Lung (tissue), 11 donors: ENCODE measurements at regions not wholly inside any gene's neighbourhood (a gene's known extent, or its start where the extent isn't known, plus 50 kb on each side); places are given as distances from the start of the nearest gene placed in this dataset.

Experiments
- ATAC-seq: fragments of 200-7000 bp; cut with Tn5 transposase; one replicate; pipeline ENCODE4 v1.9.1; 2020; ENCODE audit warnings: moderate number of reproducible peaks; ENCODE audit not compliant: insufficient read depth, low FRiP score
- DNase-seq, 3 donors: peaks; one replicate each; pipeline ENCODE4 v3.0.0-alpha.2; 2013 to 2017
- H3K27ac ChIP-seq, 2 donors: one replicate each; pipeline ENCODE4 v1.5.1; 2013; ENCODE audit warnings: mild to moderate bottlenecking in 2 of 2, moderate library complexity in 2 of 2, control low read depth in 1 of 2, inconsistent platforms in 1 of 2, low read depth in 1 of 2, low read length in 1 of 2
- H3K27me3 ChIP-seq, 3 donors: one replicate each; pipeline ENCODE4 v1.5.1; 2013; ENCODE audit warnings: low read length in 2 of 3; ENCODE audit not compliant: control insufficient read depth in 3 of 3, insufficient read depth in 3 of 3
- H3K36me3 ChIP-seq, 4 donors: one replicate each; pipeline ENCODE4 v1.5.1; 2013; ENCODE audit warnings: low read length in 4 of 4, mild to moderate bottlenecking in 1 of 4, moderate library complexity in 1 of 4; ENCODE audit not compliant: control insufficient read depth in 4 of 4, insufficient read depth in 4 of 4
- H3K4me1 ChIP-seq, 5 donors: one replicate each; pipeline ENCODE4 v1.5.1; 2013; ENCODE audit warnings: low read length in 5 of 5, mild to moderate bottlenecking in 2 of 5, moderate library complexity in 1 of 5; ENCODE audit not compliant: control insufficient read depth in 5 of 5, insufficient read depth in 5 of 5
- H3K4me3 ChIP-seq: one replicate; pipeline ENCODE4 v1.5.1; 2013; ENCODE audit warnings: mild to moderate bottlenecking, control low read depth, moderate library complexity
- H3K9ac ChIP-seq, 2 donors: one replicate each; pipeline ENCODE4 v1.5.1; 2013; ENCODE audit warnings: low read length in 2 of 2, control low read depth in 1 of 2; ENCODE audit not compliant: insufficient read depth in 1 of 2
- H3K9me3 ChIP-seq, 4 donors: one replicate each; pipeline ENCODE4 v1.5.1; 2013; ENCODE audit warnings: low read length in 3 of 4, mild to moderate bottlenecking in 1 of 4, moderate library complexity in 1 of 4; ENCODE audit not compliant: control insufficient read depth in 4 of 4, insufficient read depth in 3 of 4
- CTCF ChIP-seq: IDR thresholded peaks from 2 replicates; pipeline ENCODE4 v1.5.1; 2012; ENCODE audit warnings: mild to moderate bottlenecking; ENCODE audit errors: control extremely low read depth, extremely low read depth
- WGBS, 2 donors: extraction: QIAGEN DNeasy Blood & Tissue Kit; methylation state at CpG; one replicate each; pipeline ENCODE4 v1.1.7; 2013; 5-methylcytosine and 5-hydroxymethylcytosine counted together
- donor health status: control.
- donor health status: control.
- donor health status: Bipolar disorder and iron deficiency.
- donor health status: healthy.
- donor health status: DM: yes; HTN: yes; CAD: no.

DNA sequence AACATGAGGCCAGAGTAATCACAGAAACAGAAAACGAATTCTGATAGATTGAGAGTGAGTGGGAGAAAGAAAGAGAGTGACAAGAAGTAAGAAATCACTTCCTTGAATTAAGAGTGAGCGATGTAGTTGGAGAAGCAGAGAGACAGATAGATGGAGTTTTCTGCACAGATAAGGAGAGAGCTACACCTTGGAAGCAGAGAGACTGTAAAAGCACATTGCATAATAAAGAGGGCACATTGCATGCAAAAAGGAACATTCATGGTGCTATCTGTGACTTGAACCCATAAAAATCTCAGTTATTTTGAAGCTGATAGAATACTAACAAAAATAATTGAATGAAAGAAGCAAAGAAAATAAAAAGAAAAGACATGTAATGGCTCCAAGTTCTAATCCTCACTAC is 943.8 kb downstream of the NR2F1-AS1 start:
- WGBS, 2 donors, result 78 to 79% methylated on average over 2 of the region's 2 CpGs
- Histone ChIP-seq H3K27me3 (no peaks in the 10 kb centered on the region), H3K4me1 (peaks cover 0 to 50% (median 3%) of the 10 kb centered on the region in 5 donors), H3K9me3 (peaks cover 0 to 2% (median 0%) of the 10 kb centered on the region in 4 donors), H3K4me3 (no peak overlapping the region), H3K9ac (no peak overlapping the region), H3K36me3 (no peaks in the 10 kb centered on the region), H3K27ac (no peak overlapping the region)
- no peak for TF ChIP-seq CTCF
- no peak for DNase-seq
- ATAC-seq, result no peak

DNA sequence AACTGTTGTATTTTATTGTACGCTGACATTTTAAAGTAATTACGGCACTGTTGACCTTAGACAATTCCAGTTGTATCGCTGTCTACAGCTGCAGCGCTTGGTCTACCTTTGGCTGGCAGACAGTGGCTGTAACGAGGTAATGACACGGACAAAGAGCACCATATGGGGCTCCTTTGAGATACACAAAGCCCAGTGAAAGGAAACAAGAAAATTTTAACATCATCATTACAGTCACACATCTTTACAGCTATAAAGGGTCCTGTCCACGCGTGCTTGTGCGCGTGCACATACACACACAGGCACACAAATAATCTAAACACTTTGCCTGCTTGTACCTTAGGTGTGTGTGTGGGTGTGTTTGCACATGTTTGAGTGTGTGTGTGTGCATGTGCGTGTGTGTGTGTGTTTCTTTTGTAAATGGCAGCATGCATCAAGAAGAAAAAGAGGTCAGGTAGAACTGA is 946.0 kb downstream of the NR2F1-AS1 start:
- no peak overlapping the region for H3K4me3 ChIP-seq
- DNase-seq (peak in 2 of 3 donors; percentile 44 to 50), ATAC-seq (no peak)
- H3K9ac ChIP-seq, result no peak overlapping the region
- no peaks in the 10 kb centered on the region for H3K36me3 ChIP-seq
- no peak overlapping the region for H3K27ac ChIP-seq
- 86 to 93% methylated on average over 11 of the region's 11 CpGs for WGBS, 2 donors
- no peaks in the 10 kb centered on the region for H3K27me3 ChIP-seq
- H3K4me1 ChIP-seq, result peaks cover 0 to 32% (median 3%) of the 10 kb centered on the region in 5 donors
- no peak for TF ChIP-seq CTCF
- peaks cover 0 to 2% (median 0%) of the 10 kb centered on the region in 4 donors for H3K9me3 ChIP-seq

DNA sequence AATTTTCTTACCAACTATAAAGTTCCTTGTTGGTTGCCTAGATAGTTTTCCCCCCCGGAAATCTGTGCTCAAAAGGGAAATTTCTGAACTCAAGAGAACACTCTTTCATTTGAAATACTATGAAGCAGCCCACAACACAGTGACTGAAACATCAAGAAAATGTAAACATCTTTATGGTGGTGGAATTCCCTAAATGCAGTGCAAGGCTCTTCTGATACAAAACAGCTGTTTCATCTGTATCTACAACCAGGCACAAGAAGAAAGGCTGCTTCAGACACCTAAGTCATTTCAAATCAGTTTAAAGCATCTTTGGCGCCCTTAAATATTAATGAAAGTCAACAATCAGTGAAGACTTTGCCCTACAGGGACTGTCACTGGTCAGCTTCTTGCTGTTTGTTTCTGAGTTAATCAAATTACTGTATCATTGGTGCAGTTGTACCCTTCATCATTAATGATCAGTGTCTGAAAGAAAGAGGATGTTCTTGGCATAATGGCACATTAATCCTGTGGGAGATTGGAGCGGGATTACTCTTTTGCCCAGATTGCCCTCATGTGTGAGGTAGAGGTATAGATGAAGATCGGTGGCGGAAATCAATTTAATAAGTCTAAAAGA is 947.0 kb downstream of the NR2F1-AS1 start:
- Histone ChIP-seq H3K27me3 (no peaks in the 10 kb centered on the region), H3K27ac (no peak overlapping the region), H3K4me3 (no peak overlapping the region), H3K9me3 (peaks cover 0 to 3% (median 0%) of the 10 kb centered on the region in 4 donors), H3K4me1 (peaks cover 0 to 32% (median 3%) of the 10 kb centered on the region in 5 donors), H3K36me3 (peaks cover 0 to 4% (median 1%) of the 10 kb centered on the region in 4 donors), H3K9ac (peak overlapping the region in 1 of 2 donors; percentile 26)
- WGBS, 2 donors, result 80 to 81% methylated on average over 5 of the region's 5 CpGs
- TF ChIP-seq CTCF, result no peak
- DNase-seq (peak; percentile 47 to 97 (median 95)), ATAC-seq (no peak)
